ENCODE measurements at regions not wholly inside any gene's neighbourhood (a gene's known extent, or its start where the extent isn't known, plus 50 kb on each side); places are given as distances from the start of the nearest gene placed in this dataset.

- no peak for TF ChIP-seq LRRFIP1 (CRISPR knock-in tag; conservative IDR thresholded peaks at IDR 0.05)
- no peak for TF ChIP-seq ZNF33B (CRISPR knock-in tag; IDR thresholded peaks at IDR 0.05)
- TF ChIP-seq MAFF (IDR thresholded peaks at IDR 0.05; ENCODE audit: low read depth, low read length) = no peak
- TF ChIP-seq ZFP82 (CRISPR knock-in tag; IDR thresholded peaks at IDR 0.05; ENCODE audit: borderline replicate concordance) = no peak
- TF ChIP-seq ZNF230 (CRISPR knock-in tag; IDR thresholded peaks at IDR 0.05) = no peak
- TF ChIP-seq KLF11 (CRISPR knock-in tag; IDR thresholded peaks at IDR 0.05) = no peak
These were observed 400.4 kb upstream of the THBS1 start (continued) for GRCh38 chr15:39180483-39180933.

- intact Hi-C loops (cut with micrococcal nuclease; ENCODE audit: unreplicated experiment) = no loop called here
- DNase-seq (ENCODE audit: low spot score) (peak; percentile 12), ATAC-seq (no peak; the same call in 2 of the 3 replicates), FAIRE-seq (no peak)
- no peaks in the 10 kb centered on the region for H4K20me1 ChIP-seq (ENCODE audit: insufficient read depth, low read length)
- H3K4me3 ChIP-seq (replicated peaks in 1 of 3; ENCODE audit: insufficient read depth in 1 of 3, low read depth in 2 of 3, low read length in 3 of 3) = no peak overlapping the region
- no peaks in the 10 kb centered on the region for H3K79me2 ChIP-seq (ENCODE audit: insufficient read depth, low read length)
- TF ChIP-seq ZNF362 (CRISPR knock-in tag; IDR thresholded peaks at IDR 0.05; ENCODE audit: borderline replicate concordance) = peak; percentile 29; the same call in 1 of the 2 replicates
- TF ChIP-seq NONO (IDR thresholded peaks at IDR 0.05) = no peak
- no peak for TF ChIP-seq NONO (CRISPR knock-in tag; conservative IDR thresholded peaks at IDR 0.05)
- H3K9ac ChIP-seq (ENCODE audit: insufficient read depth, low read depth, low read length) = no peak overlapping the region
- ChIA-PET CTCF (ENCODE audit: low intra/inter-chr PET ratio, low total read pairs) (no interaction called here), POLR2A (interaction anchor here (2.2 kb wide), 1 partner anchor 9 kb away, joined by 9 read pairs; no protein-coding TSS in a partner anchor)
- H3K36me3 ChIP-seq (replicated peaks in 1 of 2; ENCODE audit: control insufficient read depth in 1 of 2, insufficient read depth in 2 of 2, low read length in 2 of 2) = no peaks in the 10 kb centered on the region
- no peaks in the 10 kb centered on the region for H3K9me3 ChIP-seq (ENCODE audit: low read length)
- WGBS (ENCODE audit: low lambda C conversion rate) = 24% methylated on average over 1 of the region's 1 CpG
- in situ Hi-C loops (cut with HindIII; ENCODE audit: extremely low pct_ligation_motif_present, low pct_unique_long_range_greater_than_20kb) = no loop called here
- H2AFZ ChIP-seq (ENCODE audit: low read length) = no peak overlapping the region
- H3K27ac ChIP-seq (ENCODE audit: extremely low read length, insufficient read depth, low read length) = no peak overlapping the region
- H3K4me1 ChIP-seq (ENCODE audit: insufficient read depth, low read length) = peaks cover 21% of the 10 kb centered on the region
- no peak overlapping the region for H3K4me2 ChIP-seq (ENCODE audit: low read depth, low read length)
- H3K27me3 ChIP-seq (ENCODE audit: control insufficient read depth in 1 of 2, insufficient read depth in 2 of 2, low read length in 2 of 2) = no peaks in the 10 kb centered on the region
- BruUV-seq (replicated peaks) = no TSS peak
These were observed 399.7 kb upstream of the THBS1 start for GRCh38 chr15:39181056-39181747.
